OCI-LY7 (cell line): ENCODE measurements at regions not wholly inside any gene's neighbourhood (a gene's known extent, or its start where the extent isn't known, plus 50 kb on each side); places are given as distances from the start of the nearest gene placed in this dataset.

Experiments
- BruUV-seq: library from RNA; stranded (reverse); fragments of 400-500 nt; replicated peaks from 2 replicates; lab custom pipeline; 2021; lab: Mats Ljungman, UMichigan
- CTCF ChIA-PET: fragments of 300-600 bp; sonication (Branson Sonifier 250); formaldehyde crosslinking; loops from one replicate; lab custom pipeline; 2022; ENCODE audit warnings: antibody characterized with exemption; ENCODE audit not compliant: unreplicated experiment; lab: Charles Lee
- POLR2A ChIA-PET: fragments of 300-600 bp; sonication (Branson Sonifier 250); formaldehyde crosslinking; loops from one replicate; lab custom pipeline; 2022; ENCODE audit warnings: antibody characterized with exemption; lab: Charles Lee
- DNase-seq: peaks from one replicate; pipeline ENCODE4 v3.0.0-alpha.2; 2015; ENCODE audit warnings: low spot score
- H2AFZ ChIP-seq: fragments of 200-600 bp; sonication (generic), shearing (Covaris generic); 2 replicates; pipeline ENCODE4 v1.6.1; 2014; ENCODE audit warnings: mild to moderate bottlenecking, antibody characterized with exemption, low read length, moderate library complexity
- H3K27ac ChIP-seq: fragments of 200-600 bp; sonication (generic); 2 replicates; pipeline ENCODE4 v1.5.1; 2014; ENCODE audit warnings: mixed run types, low read depth, mild to moderate bottlenecking, moderate library complexity, low read length, inconsistent platforms; ENCODE audit not compliant: poor library complexity, severe bottlenecking
- H3K36me3 ChIP-seq: fragments of 200-600 bp; sonication (generic); 2 replicates; pipeline ENCODE4 v1.6.1; 2014; ENCODE audit warnings: mild to moderate bottlenecking, antibody characterized with exemption, low read length, moderate library complexity, mixed read lengths; ENCODE audit not compliant: insufficient read depth
- H3K4me1 ChIP-seq: fragments of 200-600 bp; sonication (generic); 2 replicates; pipeline ENCODE4 v1.5.1; 2014; ENCODE audit warnings: mild to moderate bottlenecking, low read length; ENCODE audit not compliant: insufficient read depth, poor library complexity, severe bottlenecking
- H3K4me2 ChIP-seq: fragments of 200-600 bp; sonication (generic); 2 replicates; pipeline ENCODE4 v1.6.1; 2014; ENCODE audit warnings: mild to moderate bottlenecking, low read length
- H3K4me3 ChIP-seq: fragments of 200-600 bp; sonication (generic); 2 replicates; pipeline ENCODE4 v1.5.1; 2014; ENCODE audit warnings: mild to moderate bottlenecking, low read depth, low read length; ENCODE audit not compliant: poor library complexity, severe bottlenecking
- H3K79me2 ChIP-seq: fragments of 200-600 bp; sonication (generic); 2 replicates; pipeline ENCODE4 v1.6.1; 2016; ENCODE audit warnings: low read depth, mild to moderate bottlenecking, low read length, moderate library complexity, mixed read lengths; ENCODE audit not compliant: insufficient read depth
- H3K9me2 ChIP-seq: fragments of 200-600 bp; sonication (generic); 2 replicates; pipeline ENCODE4 v1.6.1; 2016; ENCODE audit warnings: mild to moderate bottlenecking, low read length, mixed read lengths; ENCODE audit not compliant: insufficient read depth
- H3K9me3 ChIP-seq: fragments of 200-600 bp; sonication (generic); 2 replicates; pipeline ENCODE4 v1.6.1; 2014; ENCODE audit warnings: mild to moderate bottlenecking, mixed run types, low read length, mixed read lengths
- H4K20me1 ChIP-seq: fragments of 200-600 bp; sonication (generic); 2 replicates; pipeline ENCODE4 v1.6.1; 2014; ENCODE audit warnings: mild to moderate bottlenecking, antibody characterized with exemption, low read length, moderate library complexity, mixed read lengths; ENCODE audit not compliant: insufficient read depth
- EZH2phosphoT487 ChIP-seq: fragments of 200-600 bp; sonication (generic); IDR thresholded peaks from 2 replicates; pipeline ENCODE4 v1.6.1; 2018; ENCODE audit warnings: low read depth, borderline replicate concordance, mild to moderate bottlenecking, mixed run types, antibody characterized with exemption, low read length, moderate library complexity, mixed read lengths
- intact Hi-C: fragments of 100-400 bp; cut with micrococcal nuclease; formaldehyde crosslinking; loops from one replicate; pipeline ENCODE4 v1.10.0; 2022; ENCODE audit not compliant: unreplicated experiment
- TF ChIP-seq, protein P1 (sequence below): fragments of 200-600 bp; sonication (generic); conservative IDR thresholded peaks from 2 replicates; pipeline ENCODE4 v1.5.1; 2014; ENCODE audit warnings: mild to moderate bottlenecking, antibody characterized with exemption, low read length, moderate library complexity, mixed read lengths

DNA sequence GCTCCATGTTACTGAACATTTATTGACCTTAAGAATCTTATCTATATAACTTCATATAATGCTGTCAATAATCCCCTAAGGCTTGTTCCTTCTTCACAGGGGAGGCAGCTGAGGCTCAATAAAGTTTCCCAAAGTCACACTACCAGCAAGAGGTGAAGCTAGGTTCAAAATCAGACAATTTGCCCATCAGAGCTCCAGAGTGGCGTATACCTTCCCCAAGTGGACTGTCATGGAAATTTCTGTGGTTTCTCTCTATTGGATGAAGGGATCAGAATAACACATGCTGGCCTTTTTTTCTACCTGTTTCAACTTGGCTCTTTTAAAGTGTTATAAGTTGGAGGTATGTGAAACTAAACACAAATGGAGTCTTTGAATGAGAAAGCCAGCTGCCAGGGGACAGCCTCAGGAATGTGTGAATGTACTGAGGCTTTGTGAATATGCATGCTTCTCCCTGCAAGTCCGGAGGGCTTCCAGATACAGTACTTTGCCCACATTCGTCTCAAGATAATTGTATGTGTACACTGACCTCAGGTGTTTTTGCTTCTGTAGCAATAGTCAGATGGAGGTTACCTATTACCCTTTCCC lies 656.3 kb upstream of the CELF2 start:
- Histone ChIP-seq H3K9me3 (no peaks in the 10 kb centered on the region), H3K36me3 (no peaks in the 10 kb centered on the region), H4K20me1 (no peaks in the 10 kb centered on the region), H3K9me2 (no peaks in the 10 kb centered on the region), H3K4me3 (no peak overlapping the region), H3K27ac (no peak overlapping the region), H3K4me1 (no peaks in the 10 kb centered on the region), H2AFZ (no peak overlapping the region), H3K4me2 (no peak overlapping the region), H3K79me2 (no peaks in the 10 kb centered on the region)
- intact Hi-C loops: no loop called here
- TF ChIP-seq EZH2phosphoT487: no peak
- TF ChIP-seq, protein P1, sequence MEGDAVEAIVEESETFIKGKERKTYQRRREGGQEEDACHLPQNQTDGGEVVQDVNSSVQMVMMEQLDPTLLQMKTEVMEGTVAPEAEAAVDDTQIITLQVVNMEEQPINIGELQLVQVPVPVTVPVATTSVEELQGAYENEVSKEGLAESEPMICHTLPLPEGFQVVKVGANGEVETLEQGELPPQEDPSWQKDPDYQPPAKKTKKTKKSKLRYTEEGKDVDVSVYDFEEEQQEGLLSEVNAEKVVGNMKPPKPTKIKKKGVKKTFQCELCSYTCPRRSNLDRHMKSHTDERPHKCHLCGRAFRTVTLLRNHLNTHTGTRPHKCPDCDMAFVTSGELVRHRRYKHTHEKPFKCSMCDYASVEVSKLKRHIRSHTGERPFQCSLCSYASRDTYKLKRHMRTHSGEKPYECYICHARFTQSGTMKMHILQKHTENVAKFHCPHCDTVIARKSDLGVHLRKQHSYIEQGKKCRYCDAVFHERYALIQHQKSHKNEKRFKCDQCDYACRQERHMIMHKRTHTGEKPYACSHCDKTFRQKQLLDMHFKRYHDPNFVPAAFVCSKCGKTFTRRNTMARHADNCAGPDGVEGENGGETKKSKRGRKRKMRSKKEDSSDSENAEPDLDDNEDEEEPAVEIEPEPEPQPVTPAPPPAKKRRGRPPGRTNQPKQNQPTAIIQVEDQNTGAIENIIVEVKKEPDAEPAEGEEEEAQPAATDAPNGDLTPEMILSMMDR: no peak
- no peak for DNase-seq
- POLR2A ChIA-PET: no interaction called here
- BruUV-seq: no TSS peak
- CTCF ChIA-PET: no interaction called here

DNA sequence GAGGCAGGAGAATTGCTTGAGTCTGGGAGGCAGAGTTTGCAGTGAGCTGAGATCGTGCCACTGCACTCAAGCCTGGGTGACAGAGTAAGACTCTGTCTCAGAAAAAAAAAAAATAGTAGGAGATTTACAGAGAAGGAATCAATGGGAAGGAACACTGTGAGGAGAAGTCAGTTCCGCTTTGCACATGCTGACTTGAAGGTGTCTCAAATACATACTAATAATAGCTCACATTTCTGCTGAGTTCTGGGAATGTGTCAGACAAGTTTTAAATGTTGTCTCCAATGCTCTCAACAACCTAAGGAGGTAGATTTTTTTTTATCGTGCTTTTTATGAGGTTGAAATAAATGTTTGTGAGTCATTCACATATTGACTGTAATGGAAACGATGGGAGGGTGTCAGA lies 654.9 kb upstream of the CELF2 start:
- no peak overlapping the region for H3K4me3 ChIP-seq
- no peaks in the 10 kb centered on the region for H3K4me1 ChIP-seq
- no TSS peak for BruUV-seq
- no peaks in the 10 kb centered on the region for H3K9me3 ChIP-seq
- H3K27ac ChIP-seq: no peak overlapping the region
- H3K36me3 ChIP-seq: no peaks in the 10 kb centered on the region
- POLR2A ChIA-PET: interaction anchor here (0.6 kb wide), 1 partner anchor 353 kb away, joined by 3 read pairs; no protein-coding TSS in a partner anchor
- intact Hi-C loops: no loop called here
- H3K9me2 ChIP-seq: no peaks in the 10 kb centered on the region
- H3K79me2 ChIP-seq: no peaks in the 10 kb centered on the region
- TF ChIP-seq, protein P1: no peak
- no peak for TF ChIP-seq EZH2phosphoT487
- CTCF ChIA-PET: no interaction called here
- no peak overlapping the region for H3K4me2 ChIP-seq
- no peak for DNase-seq
- H2AFZ ChIP-seq: no peak overlapping the region
- no peaks in the 10 kb centered on the region for H4K20me1 ChIP-seq

DNA sequence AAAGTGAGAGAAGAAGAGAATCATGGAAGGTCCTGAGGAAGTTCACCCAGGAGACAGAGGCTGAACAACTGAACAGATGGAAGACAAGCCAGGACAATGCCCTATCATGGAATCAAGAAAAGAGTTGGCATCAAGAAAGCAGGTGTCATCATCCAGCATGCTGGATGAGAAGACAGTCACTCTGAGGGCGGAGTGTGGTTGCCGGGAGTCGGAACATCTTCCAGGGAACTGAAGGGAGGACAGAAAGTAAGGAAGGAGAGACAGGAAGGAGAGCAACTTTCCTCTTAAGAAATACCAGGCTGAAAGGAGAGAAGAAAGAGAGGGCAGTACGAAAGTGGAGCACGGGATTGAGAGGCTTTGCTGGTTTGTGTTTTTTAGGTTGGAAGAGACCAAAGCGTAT lies 654.5 kb upstream of the CELF2 start:
- CTCF ChIA-PET: no interaction called here
- DNase-seq: no peak
- no peak overlapping the region for H3K4me2 ChIP-seq
- no peaks in the 10 kb centered on the region for H3K9me3 ChIP-seq
- H3K4me3 ChIP-seq: no peak overlapping the region
- H3K79me2 ChIP-seq: no peaks in the 10 kb centered on the region
- H3K36me3 ChIP-seq: no peaks in the 10 kb centered on the region
- BruUV-seq: no TSS peak
- H3K27ac ChIP-seq: no peak overlapping the region
- intact Hi-C loops: no loop called here
- POLR2A ChIA-PET: interaction anchor here (0.6 kb wide), 1 partner anchor 354 kb away, joined by 3 read pairs; no protein-coding TSS in a partner anchor
- TF ChIP-seq EZH2phosphoT487: no peak
- TF ChIP-seq, protein P1: no peak
- no peaks in the 10 kb centered on the region for H3K4me1 ChIP-seq
- no peaks in the 10 kb centered on the region for H4K20me1 ChIP-seq
- no peak overlapping the region for H2AFZ ChIP-seq
- no peaks in the 10 kb centered on the region for H3K9me2 ChIP-seq
